HFF-Myc (cell line): ENCODE measurements at regions not wholly inside any gene's neighbourhood (a gene's known extent, or its start where the extent isn't known, plus 50 kb on each side); places are given as distances from the start of the nearest gene placed in this dataset.

Source experiments
- DNase-seq: peaks from one replicate; pipeline ENCODE4 v3.0.0-alpha.2; 2011; ENCODE audit warnings: low read depth; ENCODE audit errors: extremely low read depth
- H3K4me3 ChIP-seq: replicated peaks from 2 replicates; pipeline ENCODE4 v1.5.1; 2011; ENCODE audit warnings: low read depth, mild to moderate bottlenecking, control low read depth, low read length
- TF ChIP-seq, protein P1 (sequence below): IDR thresholded peaks from 2 replicates; pipeline ENCODE4 v1.5.1; 2012; ENCODE audit warnings: mild to moderate bottlenecking, low read depth, low read length, control low read depth; ENCODE audit errors: missing control alignments

DNA sequence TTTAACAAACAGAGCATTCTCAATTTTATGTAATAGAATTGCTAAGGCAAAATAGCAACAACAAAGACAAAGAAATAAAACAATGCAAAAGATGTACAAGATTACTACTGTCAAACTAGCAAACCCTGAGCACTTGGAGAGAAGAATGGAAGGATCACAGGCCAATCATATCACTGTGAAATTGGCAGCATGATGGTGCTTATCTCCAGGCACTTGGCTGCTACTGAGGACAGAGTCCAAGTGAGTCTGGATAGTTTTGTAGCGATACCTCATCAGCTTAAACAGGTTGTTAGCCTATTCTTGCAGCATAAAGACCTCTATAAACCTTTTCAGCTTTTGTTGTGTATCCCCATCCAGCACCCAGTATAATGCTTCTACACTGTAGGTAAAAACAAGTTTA, 117.7 kb downstream of the C4orf33 start:
- DNase-seq: no peak
- TF ChIP-seq, protein P1, sequence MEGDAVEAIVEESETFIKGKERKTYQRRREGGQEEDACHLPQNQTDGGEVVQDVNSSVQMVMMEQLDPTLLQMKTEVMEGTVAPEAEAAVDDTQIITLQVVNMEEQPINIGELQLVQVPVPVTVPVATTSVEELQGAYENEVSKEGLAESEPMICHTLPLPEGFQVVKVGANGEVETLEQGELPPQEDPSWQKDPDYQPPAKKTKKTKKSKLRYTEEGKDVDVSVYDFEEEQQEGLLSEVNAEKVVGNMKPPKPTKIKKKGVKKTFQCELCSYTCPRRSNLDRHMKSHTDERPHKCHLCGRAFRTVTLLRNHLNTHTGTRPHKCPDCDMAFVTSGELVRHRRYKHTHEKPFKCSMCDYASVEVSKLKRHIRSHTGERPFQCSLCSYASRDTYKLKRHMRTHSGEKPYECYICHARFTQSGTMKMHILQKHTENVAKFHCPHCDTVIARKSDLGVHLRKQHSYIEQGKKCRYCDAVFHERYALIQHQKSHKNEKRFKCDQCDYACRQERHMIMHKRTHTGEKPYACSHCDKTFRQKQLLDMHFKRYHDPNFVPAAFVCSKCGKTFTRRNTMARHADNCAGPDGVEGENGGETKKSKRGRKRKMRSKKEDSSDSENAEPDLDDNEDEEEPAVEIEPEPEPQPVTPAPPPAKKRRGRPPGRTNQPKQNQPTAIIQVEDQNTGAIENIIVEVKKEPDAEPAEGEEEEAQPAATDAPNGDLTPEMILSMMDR: no peak
- no peak overlapping the region for H3K4me3 ChIP-seq

DNA sequence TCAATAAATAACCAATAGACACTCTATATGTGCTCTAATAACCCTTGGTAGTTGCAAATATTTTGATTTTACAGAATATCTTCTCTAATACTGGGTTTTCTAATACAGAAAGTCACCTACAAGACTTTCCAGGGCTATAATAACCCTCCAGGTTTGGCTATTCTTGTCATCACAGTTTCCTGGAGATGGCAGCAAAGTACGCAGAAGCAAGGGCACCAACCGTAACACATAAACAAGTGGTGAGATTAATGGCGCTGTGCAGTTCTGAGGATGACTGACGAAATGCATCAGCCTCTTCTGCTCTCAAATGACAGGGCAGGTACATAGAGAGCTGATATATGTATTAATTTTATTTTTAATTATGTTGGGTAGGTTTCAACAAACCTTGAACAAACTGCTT, 122.4 kb downstream of the C4orf33 start:
- H3K4me3 ChIP-seq: no peak overlapping the region
- no peak for DNase-seq
- TF ChIP-seq, protein P1: no peak

DNA sequence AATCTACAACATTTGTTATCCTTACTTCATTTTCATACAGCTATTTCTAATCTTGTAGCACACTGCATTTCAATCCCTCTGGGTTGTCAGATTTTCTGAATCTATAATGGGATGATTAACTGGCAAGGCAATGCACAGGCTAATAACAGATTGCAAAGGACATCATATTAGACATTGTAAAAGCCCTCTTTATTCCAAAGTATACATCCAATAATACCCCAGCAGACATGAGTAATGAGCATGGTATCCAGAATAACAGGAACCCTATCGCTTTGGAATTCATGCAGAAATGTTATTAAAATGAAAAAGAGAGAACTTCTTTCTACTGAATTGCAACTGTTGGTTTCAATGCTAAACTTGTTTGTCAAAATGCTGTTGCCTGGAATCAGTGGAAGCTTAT, 122.9 kb downstream of the C4orf33 start:
- TF ChIP-seq, protein P1: no peak
- no peak overlapping the region for H3K4me3 ChIP-seq

DNA sequence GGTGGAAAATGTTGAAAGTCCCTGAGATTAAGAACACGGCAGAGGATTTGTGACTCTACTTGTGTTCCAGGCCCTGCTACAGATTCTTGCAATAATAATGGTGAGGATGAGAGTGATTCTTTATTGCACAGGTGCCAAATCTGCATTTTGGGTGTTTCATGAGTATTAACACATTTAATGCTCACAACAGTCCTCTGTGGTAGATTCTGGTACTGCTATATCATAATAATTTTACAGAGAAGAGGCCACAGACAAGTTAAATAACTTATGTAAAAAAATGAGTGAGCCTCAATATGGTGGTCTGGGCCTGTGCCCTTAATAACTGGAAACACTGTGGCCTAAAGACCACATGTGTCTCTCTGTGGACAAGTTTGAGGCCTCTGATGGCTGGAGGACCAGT, 124.3 kb downstream of the C4orf33 start:
- no peak overlapping the region for H3K4me3 ChIP-seq
- TF ChIP-seq, protein P1: no peak
- DNase-seq: no peak

More for the DNA sequence above, 122.9 kb downstream of the C4orf33 start:
- DNase-seq: no peak

DNA sequence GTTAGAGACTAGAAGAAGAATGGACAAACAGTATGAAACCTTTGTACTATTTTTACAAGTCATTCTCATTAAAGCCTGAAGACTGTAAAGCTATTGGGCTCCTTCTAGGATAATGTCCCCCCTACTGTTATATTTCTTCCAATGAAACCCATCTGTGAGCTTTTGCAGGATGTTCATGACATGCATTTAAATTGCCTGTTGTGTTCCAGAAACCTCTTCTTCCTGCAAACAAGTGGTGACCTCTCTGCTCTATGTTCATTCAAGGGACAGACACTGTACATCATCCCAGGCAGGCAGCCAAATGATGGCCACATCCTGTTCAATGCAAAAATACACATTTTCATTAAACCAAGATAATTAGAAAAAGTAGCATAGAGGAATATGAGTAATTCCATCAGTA, 128.0 kb downstream of the C4orf33 start:
- TF ChIP-seq, protein P1: no peak
- no peak for DNase-seq
- no peak overlapping the region for H3K4me3 ChIP-seq

DNA sequence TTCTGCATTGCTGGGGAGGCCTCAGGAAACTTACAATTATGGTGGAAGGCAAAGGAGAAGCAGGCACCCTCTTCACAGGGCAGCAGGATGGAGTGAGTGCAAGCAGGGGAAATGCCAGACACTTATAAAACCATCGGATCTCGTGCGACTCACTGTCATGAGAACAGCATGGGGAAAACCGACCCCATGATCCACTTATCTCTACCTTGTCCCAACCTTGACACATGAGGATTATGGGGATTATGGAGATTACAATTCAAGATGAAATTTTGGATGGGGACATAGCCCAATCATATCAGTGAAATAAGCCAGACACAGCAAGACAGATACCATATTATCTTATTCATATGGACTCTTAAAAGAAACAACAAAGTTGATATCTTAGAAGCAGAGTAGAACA, 134.9 kb downstream of the C4orf33 start:
- no peak overlapping the region for H3K4me3 ChIP-seq
- TF ChIP-seq, protein P1: no peak
- DNase-seq: no peak

DNA sequence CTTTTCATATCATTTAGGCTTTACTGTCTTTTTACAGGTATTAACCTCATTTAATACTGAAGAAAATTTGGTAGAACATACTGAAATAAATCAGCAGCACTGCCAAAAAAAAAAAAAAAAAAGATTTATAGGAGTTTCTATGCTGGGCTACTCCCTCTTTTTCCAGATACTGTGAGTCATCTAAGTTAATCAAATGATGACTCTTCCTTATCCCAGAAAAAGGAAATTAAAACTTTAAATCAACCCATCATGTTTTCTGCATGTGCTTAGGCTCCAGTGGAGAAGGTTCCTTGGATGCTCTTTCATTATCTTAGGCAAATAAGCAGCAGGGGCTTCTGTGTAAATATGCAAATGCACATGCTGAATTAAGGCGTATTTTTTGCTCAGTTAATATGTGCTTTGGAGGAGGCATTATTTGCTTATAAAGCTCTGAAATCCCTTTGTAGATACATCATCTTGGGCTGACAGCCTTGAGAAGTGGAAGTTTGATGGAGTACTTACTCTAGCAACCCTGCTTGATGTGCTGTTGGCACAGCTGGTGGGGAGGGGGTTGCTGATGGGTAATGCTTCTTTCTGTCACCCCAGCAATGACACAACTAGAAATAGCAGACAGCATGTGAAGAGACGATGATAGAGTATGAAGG, 136.1 kb downstream of the C4orf33 start:
- no peak for DNase-seq
- no peak overlapping the region for H3K4me3 ChIP-seq
- TF ChIP-seq, protein P1: no peak
